Tibial artery (tissue), 4 donors: ENCODE measurements at regions not wholly inside any gene's neighbourhood (a gene's known extent, or its start where the extent isn't known, plus 50 kb on each side); places are given as distances from the start of the nearest gene placed in this dataset.

Experiments
- DNase-seq, 2 donors: peaks; one replicate each; pipeline ENCODE4 v3.0.0-alpha.2; 2019
- H3K27ac ChIP-seq, 2 donors: fragments of 200-600 bp; sonication (generic) in 1 of 2; 1 replicate in 1 of 2; 2 replicates in 1 of 2; pipeline ENCODE4 v1.5.1; 2018 to 2019; ENCODE audit warnings: mild to moderate bottlenecking in 1 of 2
- H3K27me3 ChIP-seq, 2 donors: fragments of 200-600 bp; sonication (generic) in 1 of 2; one replicate each; pipeline versions ENCODE4 v1.5.1 to v1.6.0; 2016 to 2019
- H3K36me3 ChIP-seq, 3 donors: fragments of 200-600 bp; sonication (generic) in 2 of 3; one replicate each; pipeline ENCODE4 v1.5.1; 2016 to 2019; ENCODE audit warnings: mild to moderate bottlenecking in 2 of 3
- H3K4me1 ChIP-seq, 4 donors: fragments of 200-600 bp; sonication (generic) in 2 of 4; 1 replicate in 3 of 4; 2 replicates in 1 of 4; pipeline ENCODE4 v1.5.1; 2016 to 2019
- H3K4me3 ChIP-seq, 2 donors: fragments of 200-600 bp; sonication (generic) in 1 of 2; 1 replicate in 1 of 2; 2 replicates in 1 of 2; pipeline ENCODE4 v1.5.1; 2018 to 2019; ENCODE audit warnings: mild to moderate bottlenecking in 2 of 2
- H3K9me3 ChIP-seq, 3 donors: fragments of 200-600 bp; sonication (generic) in 1 of 3; one replicate each; pipeline ENCODE4 v1.5.1; 2016 to 2019
- CTCF ChIP-seq, 2 experiments: fragments of 200-600 bp in 1 of 2; fragments of 450-650 bp in 1 of 2; IDR thresholded peaks; one replicate each; pipeline ENCODE4 v1.5.1; 2017 to 2019; ENCODE audit warnings: antibody characterized with exemption in 2 of 2, mild to moderate bottlenecking in 1 of 2, moderate library complexity in 1 of 2
- intact Hi-C: fragments of 100-400 bp; cut with DNase I; formaldehyde crosslinking; loops from one replicate; pipeline ENCODE4 v1.15.0; 2023; ENCODE audit warnings: low total_unique reads

GRCh38 chr7:31416381-31416870 lies 75.9 kb upstream of the NEUROD6 start:
- H3K4me1 ChIP-seq, result no peaks in the 10 kb centered on the region
- H3K27me3 ChIP-seq, result peaks cover 0 to 8% of the 10 kb centered on the region in 2 donors
- intact Hi-C loops, result no loop called here
- H3K4me3 ChIP-seq, result no peak overlapping the region
- no peaks in the 10 kb centered on the region for H3K9me3 ChIP-seq
- no peak for TF ChIP-seq CTCF (IDR thresholded peaks at IDR 0.05)
- no peak for DNase-seq
- no peak overlapping the region for H3K27ac ChIP-seq
- H3K36me3 ChIP-seq, result no peaks in the 10 kb centered on the region

GRCh38 chr7:31418928-31419327 lies 78.4 kb upstream of the NEUROD6 start:
- Histone ChIP-seq H3K4me1 (no peaks in the 10 kb centered on the region), H3K27me3 (peaks cover 0 to 8% of the 10 kb centered on the region in 2 donors), H3K4me3 (no peak overlapping the region), H3K9me3 (no peaks in the 10 kb centered on the region), H3K27ac (no peak overlapping the region), H3K36me3 (no peaks in the 10 kb centered on the region)
- intact Hi-C loops, result no loop called here
- no peak for TF ChIP-seq CTCF (IDR thresholded peaks at IDR 0.05)
- no peak for DNase-seq

GRCh38 chr7:31419505-31420055 lies 79.1 kb upstream of the NEUROD6 start:
- no peaks in the 10 kb centered on the region for H3K36me3 ChIP-seq
- H3K4me1 ChIP-seq, result no peaks in the 10 kb centered on the region
- peaks cover 0 to 10% of the 10 kb centered on the region in 2 donors for H3K27me3 ChIP-seq
- intact Hi-C loops, result no loop called here
- no peak overlapping the region for H3K27ac ChIP-seq
- H3K9me3 ChIP-seq, result no peaks in the 10 kb centered on the region
- no peak for DNase-seq
- H3K4me3 ChIP-seq, result no peak overlapping the region
- TF ChIP-seq CTCF (IDR thresholded peaks at IDR 0.05), result no peak

- no peaks in the 10 kb centered on the region for H3K4me1 ChIP-seq
- H3K36me3 ChIP-seq, result no peaks in the 10 kb centered on the region
- no peak overlapping the region for H3K4me3 ChIP-seq
- H3K27me3 ChIP-seq, result peaks cover 0 to 10% of the 10 kb centered on the region in 2 donors
- H3K27ac ChIP-seq, result no peak overlapping the region
- TF ChIP-seq CTCF (IDR thresholded peaks at IDR 0.05), result no peak
- no peaks in the 10 kb centered on the region for H3K9me3 ChIP-seq
- intact Hi-C loops, result no loop called here
- DNase-seq, result no peak
These were observed 80.4 kb upstream of the NEUROD6 start for GRCh38 chr7:31420948-31421347.

GRCh38 chr7:31421607-31422006 lies 81.1 kb upstream of the NEUROD6 start:
- Histone ChIP-seq H3K9me3 (no peaks in the 10 kb centered on the region), H3K4me1 (no peaks in the 10 kb centered on the region), H3K4me3 (no peak overlapping the region), H3K36me3 (no peaks in the 10 kb centered on the region), H3K27me3 (peaks cover 0 to 10% of the 10 kb centered on the region in 2 donors), H3K27ac (no peak overlapping the region)
- no peak for DNase-seq
- intact Hi-C loops, result no loop called here
- no peak for TF ChIP-seq CTCF (IDR thresholded peaks at IDR 0.05)

GRCh38 chr7:31423994-31424393 lies 83.5 kb upstream of the NEUROD6 start:
- Histone ChIP-seq H3K4me3 (no peak overlapping the region), H3K36me3 (no peaks in the 10 kb centered on the region), H3K27ac (no peak overlapping the region), H3K27me3 (peaks cover 0 to 13% of the 10 kb centered on the region in 2 donors), H3K4me1 (no peaks in the 10 kb centered on the region), H3K9me3 (no peaks in the 10 kb centered on the region)
- intact Hi-C loops, result no loop called here
- TF ChIP-seq CTCF (IDR thresholded peaks at IDR 0.05), result no peak
- DNase-seq, result no peak
